A673 (cell line): ENCODE measurements at regions not wholly inside any gene's neighbourhood (a gene's known extent, or its start where the extent isn't known, plus 50 kb on each side); places are given as distances from the start of the nearest gene placed in this dataset.

ENCODE experiments used
- BruUV-seq: library from RNA; stranded (reverse); fragments of 400-500 nt; replicated peaks from 2 replicates; lab custom pipeline; 2021; lab: Mats Ljungman, UMichigan
- CTCF ChIA-PET: fragments of 300-600 bp; sonication (Branson Sonifier 250); formaldehyde crosslinking; loops from one replicate; lab custom pipeline; 2022; ENCODE audit warnings: antibody characterized with exemption; lab: Charles Lee
- POLR2A ChIA-PET: fragments of 300-600 bp; sonication (Branson Sonifier 250); formaldehyde crosslinking; loops from one replicate; lab custom pipeline; 2022; ENCODE audit warnings: antibody characterized with exemption; ENCODE audit not compliant: low non-redundant PET; lab: Charles Lee
- DNase-seq: peaks from one replicate; pipeline ENCODE4 v3.0.0-alpha.2; 2015; ENCODE audit warnings: low spot score
- H3K27ac ChIP-seq: fragments of 200-600 bp; sonication (generic); 2 replicates; pipeline ENCODE4 v1.5.1; 2016; ENCODE audit warnings: mixed run types, low read depth, mild to moderate bottlenecking, mixed read lengths, antibody characterized with exemption, low read length; ENCODE audit not compliant: poor library complexity, severe bottlenecking
- H3K27me3 ChIP-seq: fragments of 200-600 bp; sonication (generic); replicated peaks from 2 replicates; pipeline ENCODE4 v1.6.1; 2017; ENCODE audit warnings: mixed run types, low read depth, mild to moderate bottlenecking, mixed read lengths, antibody characterized with exemption, low read length; ENCODE audit not compliant: insufficient read depth, poor library complexity
- H3K36me3 ChIP-seq: fragments of 200-600 bp; sonication (generic); 2 replicates; pipeline ENCODE4 v1.6.1; 2016; ENCODE audit warnings: mixed run types, mild to moderate bottlenecking, mixed read lengths, antibody characterized with exemption, low read length; ENCODE audit not compliant: insufficient read depth, poor library complexity, severe bottlenecking
- H3K4me1 ChIP-seq: fragments of 200-600 bp; sonication (generic); 2 replicates; pipeline ENCODE4 v1.6.1; 2017; ENCODE audit warnings: mixed run types, mild to moderate bottlenecking, mixed read lengths, antibody characterized with exemption, low read length; ENCODE audit not compliant: insufficient read depth, poor library complexity, severe bottlenecking
- H3K4me3 ChIP-seq: fragments of 200-600 bp; sonication (generic); 2 replicates; pipeline ENCODE4 v1.5.1; 2016; ENCODE audit warnings: low read depth, mixed run types, mild to moderate bottlenecking, mixed read lengths, low read length; ENCODE audit not compliant: poor library complexity, severe bottlenecking
- H3K9me3 ChIP-seq: fragments of 200-600 bp; sonication (generic); 2 replicates; pipeline ENCODE4 v1.6.1; 2016; ENCODE audit warnings: mixed run types, low read depth, mild to moderate bottlenecking, mixed read lengths, antibody characterized with exemption, low read length; ENCODE audit not compliant: poor library complexity, severe bottlenecking
- CTCF ChIP-seq: fragments of 300-800, 200-600 bp; sonication (generic); conservative IDR thresholded peaks from 2 replicates; pipeline ENCODE4 v1.5.1; 2017; ENCODE audit warnings: low read depth, mild to moderate bottlenecking, antibody characterized with exemption, low read length, moderate library complexity, mixed read lengths
- EZH2 ChIP-seq: fragments of 200-600 bp; sonication (generic); IDR thresholded peaks from 2 replicates; pipeline ENCODE4 v1.6.1; 2017; ENCODE audit warnings: borderline replicate concordance, low read depth, mild to moderate bottlenecking, mixed read lengths, antibody characterized with exemption, low read length; ENCODE audit not compliant: poor library complexity, severe bottlenecking
- intact Hi-C: fragments of 100-400 bp; cut with micrococcal nuclease; formaldehyde crosslinking; loops from one replicate; pipeline ENCODE4 v1.10.0; 2022; ENCODE audit not compliant: unreplicated experiment

- BruUV-seq, result no TSS peak
- POLR2A ChIA-PET, result no interaction called here
- CTCF ChIA-PET, result no interaction called here
- no peaks in the 10 kb centered on the region for H3K27me3 ChIP-seq
- TF ChIP-seq CTCF, result no peak
- no peak for TF ChIP-seq EZH2
- H3K36me3 ChIP-seq, result no peaks in the 10 kb centered on the region
- H3K4me1 ChIP-seq, result no peaks in the 10 kb centered on the region
- no peak overlapping the region for H3K27ac ChIP-seq
- intact Hi-C loops, result no loop called here
- no peaks in the 10 kb centered on the region for H3K9me3 ChIP-seq
- no peak for DNase-seq
- H3K4me3 ChIP-seq, result no peak overlapping the region
These were observed 124.1 kb upstream of the PDHA2 start for GRCh38 chr4:95715830-95716229.

- no peaks in the 10 kb centered on the region for H3K27me3 ChIP-seq
- ChIA-PET POLR2A (no interaction called here), CTCF (no interaction called here)
- no peaks in the 10 kb centered on the region for H3K9me3 ChIP-seq
- no TSS peak for BruUV-seq
- no peak for TF ChIP-seq EZH2
- no peak for TF ChIP-seq CTCF
- intact Hi-C loops, result no loop called here
- no peaks in the 10 kb centered on the region for H3K36me3 ChIP-seq
- H3K27ac ChIP-seq, result no peak overlapping the region
- no peak for DNase-seq
- no peak overlapping the region for H3K4me3 ChIP-seq
- H3K4me1 ChIP-seq, result no peaks in the 10 kb centered on the region
These were observed 125.3 kb upstream of the PDHA2 start for GRCh38 chr4:95714571-95714970.

GRCh38 chr4:95705323-95705722 is 134.6 kb upstream of the PDHA2 start:
- TF ChIP-seq CTCF, result no peak
- no peak for TF ChIP-seq EZH2
- POLR2A ChIA-PET, result no interaction called here
- no peaks in the 10 kb centered on the region for H3K27me3 ChIP-seq
- CTCF ChIA-PET, result no interaction called here
- no peak overlapping the region for H3K4me3 ChIP-seq
- H3K9me3 ChIP-seq, result no peaks in the 10 kb centered on the region
- no TSS peak for BruUV-seq
- intact Hi-C loops, result no loop called here
- H3K36me3 ChIP-seq, result no peaks in the 10 kb centered on the region
- no peak for DNase-seq
- no peak overlapping the region for H3K27ac ChIP-seq
- H3K4me1 ChIP-seq, result no peaks in the 10 kb centered on the region
